GM21423 (cell line): ENCODE measurements at regions not wholly inside any gene's neighbourhood (a gene's known extent, or its start where the extent isn't known, plus 50 kb on each side); places are given as distances from the start of the nearest gene placed in this dataset.

ENCODE experiments used
- ATAC-seq: cut with Tn5 transposase; IDR thresholded peaks from one replicate; pipeline ENCODE4 v1.9.1; 2021; ENCODE audit warnings: mild to moderate bottlenecking, moderate library complexity; ENCODE audit not compliant: unreplicated experiment

GRCh38 chr20:52820641-52821292, 151.4 kb upstream of the TSHZ2 start:
- ATAC-seq: no peak

GRCh38 chr20:52818491-52818890, 153.7 kb upstream of the TSHZ2 start:
- ATAC-seq: no peak

GRCh38 chr20:52817981-52818380, 154.2 kb upstream of the TSHZ2 start:
- no peak for ATAC-seq

- ATAC-seq: no peak
Measured at GRCh38 chr20:52817511-52817910, 154.6 kb upstream of the TSHZ2 start.

- no peak for ATAC-seq
Measured at GRCh38 chr20:52814371-52814770, 157.8 kb upstream of the TSHZ2 start.

- ATAC-seq: no peak
Measured at GRCh38 chr20:52812231-52812847, 159.8 kb upstream of the TSHZ2 start.

GRCh38 chr20:52809003-52809402, 163.2 kb upstream of the TSHZ2 start:
- ATAC-seq: no peak

GRCh38 chr20:52806918-52807317, 165.2 kb upstream of the TSHZ2 start:
- no peak for ATAC-seq

GRCh38 chr20:52805843-52806242, 166.3 kb upstream of the TSHZ2 start:
- ATAC-seq: no peak

- no peak for ATAC-seq
Measured at GRCh38 chr20:52805296-52805571, 166.9 kb upstream of the TSHZ2 start.

- ATAC-seq: no peak
Measured at GRCh38 chr20:52804497-52805295, 167.5 kb upstream of the TSHZ2 start.

GRCh38 chr20:52801628-52802006, 170.5 kb upstream of the TSHZ2 start:
- ATAC-seq: no peak

GRCh38 chr20:52800734-52801627, 171.2 kb upstream of the TSHZ2 start:
- ATAC-seq: no peak

- no peak for ATAC-seq
Measured at GRCh38 chr20:52799130-52799529, 173.0 kb upstream of the TSHZ2 start.

- no peak for ATAC-seq
Measured at GRCh38 chr20:52798124-52798523, 174.0 kb upstream of the TSHZ2 start.

GRCh38 chr20:52794853-52795252, 177.3 kb upstream of the TSHZ2 start:
- no peak for ATAC-seq

GRCh38 chr20:52793339-52793963, 178.7 kb upstream of the TSHZ2 start:
- no peak for ATAC-seq

- no peak for ATAC-seq
Measured at GRCh38 chr20:52791091-52791490, 181.1 kb upstream of the TSHZ2 start.

- ATAC-seq: no peak
Measured at GRCh38 chr20:52789716-52790115, 182.4 kb upstream of the TSHZ2 start.

GRCh38 chr20:52787962-52788361, 184.2 kb upstream of the TSHZ2 start:
- no peak for ATAC-seq

GRCh38 chr20:52787216-52787615, 184.9 kb upstream of the TSHZ2 start:
- no peak for ATAC-seq
